H1 (cell line): ENCODE measurements at regions not wholly inside any gene's neighbourhood (a gene's known extent, or its start where the extent isn't known, plus 50 kb on each side); places are given as distances from the start of the nearest gene placed in this dataset.

Experiments used
- CEBPB ChIP-seq: IDR thresholded peaks from 2 replicates; pipeline ENCODE4 v1.6.1; 2012; ENCODE audit warnings: low read depth, low read length
- CTCF ChIP-seq, 3 experiments: IDR thresholded peaks; 1 replicate in 2 of 3; 2 replicates in 1 of 3; pipeline versions ENCODE4 v1.5.1 to v1.6.1; 2011; ENCODE audit warnings: low read length in 3 of 3, mild to moderate bottlenecking in 3 of 3, inconsistent platforms in 2 of 3, low read depth in 1 of 3, moderate library complexity in 1 of 3; ENCODE audit not compliant: insufficient read depth in 1 of 3; ENCODE audit errors: control extremely low read depth in 1 of 3
- EZH2 ChIP-seq: fragments of 200-600 bp; sonication (generic); IDR thresholded peaks from 2 replicates; pipeline ENCODE4 v1.7.1; 2012; ENCODE audit warnings: low read depth, mild to moderate bottlenecking, moderate library complexity, low read length, inconsistent platforms; ENCODE audit not compliant: severe bottlenecking
- JUND ChIP-seq: IDR thresholded peaks from 2 replicates; pipeline ENCODE4 v1.6.1; 2011; ENCODE audit warnings: mild to moderate bottlenecking, improper control_type of control experiment, low read length
- POLR2A ChIP-seq, 2 experiments: IDR thresholded peaks; 1 replicate in 1 of 2; 2 replicates in 1 of 2; pipeline ENCODE4 v1.6.1; 2011; ENCODE audit warnings: low read depth in 2 of 2, low read length in 2 of 2, mild to moderate bottlenecking in 2 of 2; ENCODE audit errors: control extremely low read depth in 1 of 2
- POLR2AphosphoS5 ChIP-seq: IDR thresholded peaks from 2 replicates; pipeline ENCODE4 v1.6.1; 2011; ENCODE audit warnings: low read depth, low read length
- RAD21 ChIP-seq, 2 experiments: IDR thresholded peaks in 1 of 2; conservative IDR thresholded peaks in 1 of 2; 2 replicates each; pipeline ENCODE4 v1.6.1; 2011; ENCODE audit warnings: low read depth in 2 of 2, low read length in 2 of 2, improper control_type of control experiment in 1 of 2, inconsistent platforms in 1 of 2, mild to moderate bottlenecking in 1 of 2, moderate library complexity in 1 of 2
- USF2 ChIP-seq: IDR thresholded peaks from 2 replicates; pipeline ENCODE4 v1.6.1; 2011; ENCODE audit warnings: low read length, improper control_type of control experiment
- YY1 ChIP-seq: IDR thresholded peaks from 2 replicates; pipeline ENCODE4 v1.6.1; 2011; ENCODE audit warnings: low read depth, mild to moderate bottlenecking, low read length

GRCh38 chr2:217223222-217223930 is 363.5 kb upstream of the TNP1 start:
- no peak for TF ChIP-seq POLR2AphosphoS5
- TF ChIP-seq POLR2A (IDR thresholded peaks at IDR 0.05; ENCODE audit: control extremely low read depth in 1 of 2, low read depth in 2 of 2, low read length in 2 of 2) = no peak
- TF ChIP-seq CEBPB = no peak
- no peak for TF ChIP-seq RAD21 (IDR thresholded peaks at IDR 0.05 in 1 of 2, conservative IDR thresholded peaks at IDR 0.05 in 1 of 2; ENCODE audit: low read depth in 2 of 2, low read length in 2 of 2)
- TF ChIP-seq YY1 = no peak
- TF ChIP-seq CTCF (IDR thresholded peaks at IDR 0.05; ENCODE audit: control extremely low read depth in 1 of 3, insufficient read depth in 1 of 3, low read depth in 1 of 3, low read length in 3 of 3) = no peak
- TF ChIP-seq USF2 = no peak
- TF ChIP-seq EZH2 = no peak
- TF ChIP-seq JUND = no peak
